Retinal pigment epithelial cell (primary cell): ENCODE measurements at regions not wholly inside any gene's neighbourhood (a gene's known extent, or its start where the extent isn't known, plus 50 kb on each side); places are given as distances from the start of the nearest gene placed in this dataset.
A peak's percentile ranks its signal among the peaks of the same experiment; 100 is the strongest.

ENCODE experiments used
- DNase-seq: peaks from one replicate; pipeline ENCODE4 v3.0.0-alpha.2; 2010; ENCODE audit warnings: low read depth
- H3K4me3 ChIP-seq: 2 replicates; pipeline ENCODE4 v1.5.1; 2011; ENCODE audit warnings: mild to moderate bottlenecking, low read length, control low read depth, moderate library complexity
- CTCF ChIP-seq: conservative IDR thresholded peaks from 2 replicates; pipeline ENCODE4 v1.5.1; 2011; ENCODE audit warnings: low read depth, low read length, control low read depth, inconsistent platforms

- no peak for DNase-seq
- H3K4me3 ChIP-seq: no peak overlapping the region
- TF ChIP-seq CTCF: no peak
These were observed 140.9 kb downstream of the MZT1 start for GRCh38 chr13:72586518-72586917.

- TF ChIP-seq CTCF: no peak
- DNase-seq: no peak
- no peak overlapping the region for H3K4me3 ChIP-seq
These were observed 142.2 kb downstream of the MZT1 start for GRCh38 chr13:72585254-72585653.

GRCh38 chr13:72571191-72571590 lies 156.2 kb downstream of the MZT1 start:
- DNase-seq: no peak
- no peak for TF ChIP-seq CTCF
- H3K4me3 ChIP-seq: no peak overlapping the region

- no peak for TF ChIP-seq CTCF
- DNase-seq: no peak
- no peak overlapping the region for H3K4me3 ChIP-seq
These were observed 157.4 kb downstream of the MZT1 start for GRCh38 chr13:72570019-72570418.

GRCh38 chr13:72567566-72567965 lies 159.9 kb downstream of the MZT1 start:
- TF ChIP-seq CTCF: no peak

GRCh38 chr13:72566526-72566925 lies 160.9 kb downstream of the MZT1 start:
- no peak for DNase-seq
- H3K4me3 ChIP-seq: no peak overlapping the region
- no peak for TF ChIP-seq CTCF

More at GRCh38 chr13:72567566-72567965, 159.9 kb downstream of the MZT1 start:
- no peak for DNase-seq
- H3K4me3 ChIP-seq: no peak overlapping the region

- DNase-seq: no peak
- peak; percentile 63 for TF ChIP-seq CTCF
- no peak overlapping the region for H3K4me3 ChIP-seq
These were observed 161.5 kb downstream of the MZT1 start for GRCh38 chr13:72565893-72566292.
